H1 (cell line): ENCODE measurements at regions not wholly inside any gene's neighbourhood (a gene's known extent, or its start where the extent isn't known, plus 50 kb on each side); places are given as distances from the start of the nearest gene placed in this dataset.

Experiments
- CTCF ChIA-PET: fragments of 300-600 bp; sonication (Branson Sonifier 250); formaldehyde crosslinking; loops from one replicate; lab custom pipeline; 2021; ENCODE audit not compliant: partially characterized antibody; lab: Charles Lee
- POLR2A ChIA-PET: fragments of 300-600 bp; sonication (Branson Sonifier 250); formaldehyde crosslinking; loops from one replicate; lab custom pipeline; 2021; ENCODE audit warnings: inconsistent platforms; ENCODE audit not compliant: partially characterized antibody; lab: Charles Lee
- DNase-seq, 2 experiments: peaks; one replicate each; pipeline versions ENCODE4 v3.0.0 to v3.0.0-alpha.2; 2010 to 2022; ENCODE audit warnings: low spot score in 2 of 2, low read depth in 1 of 2, mixed read lengths in 1 of 2
- FAIRE-seq: peaks from 2 replicates; lab custom pipeline; 2011; peaks lifted over from hg19 to GRCh38; lab: Jason Lieb, UNC
- H2AFZ ChIP-seq: 2 replicates; pipeline ENCODE4 v1.8.1; 2012; ENCODE audit warnings: low read length, inconsistent platforms
- H2AK5ac ChIP-seq: 2 replicates; pipeline ENCODE4 v1.6.1; 2013; ENCODE audit warnings: low read depth, low read length
- H2BK120ac ChIP-seq: replicated peaks from 2 replicates; pipeline ENCODE3; 2013; ENCODE audit warnings: low read depth, low read length, inconsistent platforms
- H2BK12ac ChIP-seq: 2 replicates; pipeline ENCODE4 v1.6.1; 2013; ENCODE audit warnings: low read depth, low read length
- H2BK15ac ChIP-seq: 2 replicates; pipeline ENCODE4 v1.6.1; 2013; ENCODE audit warnings: low read length
- H2BK20ac ChIP-seq: 2 replicates; pipeline ENCODE4 v1.6.1; 2013; ENCODE audit warnings: low read length
- H2BK5ac ChIP-seq: 2 replicates; pipeline ENCODE4 v1.6.1; 2013; ENCODE audit warnings: low read depth, low read length
- H3K14ac ChIP-seq: 2 replicates; pipeline ENCODE4 v1.6.1; 2013; ENCODE audit warnings: inconsistent platforms; ENCODE audit not compliant: insufficient read length
- H3K18ac ChIP-seq: 2 replicates; pipeline ENCODE4 v1.6.1; 2013; ENCODE audit warnings: low read length; ENCODE audit errors: extremely low read depth
- H3K23ac ChIP-seq: 2 replicates; pipeline ENCODE4 v1.6.1; 2013; ENCODE audit warnings: inconsistent platforms; ENCODE audit not compliant: insufficient read length
- H3K23me2 ChIP-seq: 2 replicates; pipeline ENCODE4 v1.6.1; 2013; ENCODE audit warnings: low read depth, low read length
- H3K27ac ChIP-seq: 2 replicates; pipeline ENCODE4 v1.6.1; 2011; ENCODE audit warnings: low read depth, low read length, inconsistent platforms
- H3K27me3 ChIP-seq, 4 experiments: replicated peaks in 1 of 4; 1 replicate in 1 of 4; 2 replicates in 3 of 4; pipeline versions ENCODE4 v1.6.1 to v1.8.1; 2011 to 2013; ENCODE audit warnings: low read length in 3 of 4, mild to moderate bottlenecking in 3 of 4, inconsistent platforms in 2 of 4, mixed read lengths in 2 of 4, moderate library complexity in 1 of 4; ENCODE audit not compliant: control insufficient read depth in 3 of 4, insufficient read depth in 3 of 4; ENCODE audit errors: extremely low read depth in 1 of 4
- H3K36me3 ChIP-seq, 4 experiments: 2 replicates each; pipeline versions ENCODE4 v1.6.1 to v1.8.1; 2011 to 2013; ENCODE audit warnings: mild to moderate bottlenecking in 4 of 4, low read length in 3 of 4, moderate library complexity in 2 of 4, control low read depth in 1 of 4, inconsistent platforms in 1 of 4; ENCODE audit not compliant: insufficient read depth in 4 of 4, control insufficient read depth in 2 of 4
- H3K4ac ChIP-seq: replicated peaks from 2 replicates; pipeline ENCODE3; 2013; ENCODE audit warnings: low read length, low read depth, mixed read lengths, inconsistent platforms; ENCODE audit not compliant: insufficient read length
- H3K4me1 ChIP-seq, 4 experiments: replicated peaks in 1 of 4; 1 replicate in 1 of 4; 2 replicates in 3 of 4; pipeline versions ENCODE4 v1.6.1 to v1.8.1; 2011 to 2013; ENCODE audit warnings: low read length in 3 of 4, inconsistent platforms in 2 of 4, mixed read lengths in 1 of 4; ENCODE audit not compliant: insufficient read depth in 4 of 4, control insufficient read depth in 3 of 4
- H3K4me2 ChIP-seq, 2 experiments: 2 replicates each; pipeline versions ENCODE4 v1.6.1 to v1.8.1; 2011 to 2013; ENCODE audit warnings: low read depth in 2 of 2, low read length in 2 of 2, control low read depth in 1 of 2, inconsistent platforms in 1 of 2, mild to moderate bottlenecking in 1 of 2; ENCODE audit not compliant: insufficient read depth in 1 of 2
- H3K4me3 ChIP-seq, 4 experiments: fragments of 200-600, 300-600 bp in 1 of 4; sonication (generic), shearing (Covaris generic), sonication (Bioruptor Twin) in 1 of 4; 2 replicates each; pipeline versions ENCODE4 v1.5.1 to v1.8.1; 2011 to 2016; ENCODE audit warnings: low read length in 4 of 4, low read depth in 3 of 4, control low read depth in 2 of 4, inconsistent platforms in 2 of 4, mild to moderate bottlenecking in 2 of 4, mixed read lengths in 1 of 4, moderate library complexity in 1 of 4; ENCODE audit not compliant: insufficient read depth in 2 of 4; ENCODE audit errors: extremely low read depth in 1 of 4
- H3K56ac ChIP-seq: replicated peaks from 2 replicates; pipeline ENCODE3; 2013; ENCODE audit warnings: low read depth, mild to moderate bottlenecking, mixed read lengths, low read length, inconsistent platforms; ENCODE audit not compliant: insufficient read length
- H3K79me1 ChIP-seq: 2 replicates; pipeline ENCODE4 v1.6.1; 2013; ENCODE audit warnings: low read depth, low read length, control low read depth
- H3K79me2 ChIP-seq, 2 experiments: 2 replicates each; pipeline versions ENCODE4 v1.6.1 to v1.8.1; 2012 to 2013; ENCODE audit warnings: low read length in 2 of 2, mild to moderate bottlenecking in 2 of 2, inconsistent platforms in 1 of 2; ENCODE audit not compliant: insufficient read depth in 2 of 2, control insufficient read depth in 1 of 2
- H3K9ac ChIP-seq, 4 experiments: replicated peaks in 1 of 4; 1 replicate in 1 of 4; 2 replicates in 3 of 4; pipeline versions ENCODE4 v1.6.1 to v1.8.1; 2011 to 2013; ENCODE audit warnings: low read depth in 3 of 4, low read length in 3 of 4, control low read depth in 2 of 4, mild to moderate bottlenecking in 2 of 4, moderate library complexity in 2 of 4, inconsistent platforms in 1 of 4; ENCODE audit errors: extremely low read depth in 1 of 4
- H3K9me3 ChIP-seq, 2 experiments: 2 replicates each; pipeline versions ENCODE4 v1.6.1 to v1.8.1; 2012 to 2013; ENCODE audit warnings: mild to moderate bottlenecking in 2 of 2, moderate library complexity in 2 of 2, control low read depth in 1 of 2, inconsistent platforms in 1 of 2, low read depth in 1 of 2, low read length in 1 of 2, mixed read lengths in 1 of 2; ENCODE audit not compliant: insufficient read depth in 2 of 2
- H4K20me1 ChIP-seq, 2 experiments: replicated peaks in 1 of 2; 2 replicates each; pipeline versions ENCODE3 to v1.8.1; 2011 to 2013; ENCODE audit warnings: inconsistent platforms in 2 of 2, low read length in 2 of 2, mild to moderate bottlenecking in 1 of 2; ENCODE audit not compliant: insufficient read depth in 2 of 2, control insufficient read depth in 1 of 2
- H4K5ac ChIP-seq: 2 replicates; pipeline ENCODE4 v1.6.1; 2013; ENCODE audit warnings: low read length, low read depth, mixed read lengths, inconsistent platforms; ENCODE audit not compliant: insufficient read length
- H4K8ac ChIP-seq: 2 replicates; pipeline ENCODE4 v1.8.0; 2013; ENCODE audit warnings: mild to moderate bottlenecking, moderate library complexity, low read length, inconsistent platforms; ENCODE audit not compliant: insufficient read depth; ENCODE audit errors: extremely low read depth
- H4K91ac ChIP-seq: replicated peaks from 2 replicates; pipeline ENCODE3; 2013; ENCODE audit warnings: low read length, mixed read lengths, inconsistent platforms; ENCODE audit not compliant: insufficient read length
- CEBPB ChIP-seq: IDR thresholded peaks from 2 replicates; pipeline ENCODE4 v1.6.1; 2012; ENCODE audit warnings: low read depth, low read length
- E2F6 ChIP-seq: IDR thresholded peaks from 2 replicates; pipeline ENCODE4 v1.6.1; 2012; ENCODE audit warnings: inconsistent platforms
- EGR1 ChIP-seq: IDR thresholded peaks from 2 replicates; pipeline ENCODE4 v1.6.1; 2011; ENCODE audit warnings: low read depth, low read length, borderline replicate concordance
- EZH2 ChIP-seq: fragments of 200-600 bp; sonication (generic); IDR thresholded peaks from 2 replicates; pipeline ENCODE4 v1.7.1; 2012; ENCODE audit warnings: low read depth, mild to moderate bottlenecking, moderate library complexity, low read length, inconsistent platforms; ENCODE audit not compliant: severe bottlenecking
- GABPA ChIP-seq: IDR thresholded peaks from 2 replicates; pipeline ENCODE4 v1.6.1; 2011; ENCODE audit warnings: mild to moderate bottlenecking, low read length, moderate library complexity, borderline replicate concordance; ENCODE audit not compliant: insufficient read depth
- HDAC2 ChIP-seq, 2 experiments: fragments of 300-600 bp in 1 of 2; sonication (generic) in 1 of 2; IDR thresholded peaks; 2 replicates each; pipeline ENCODE4 v1.6.1; 2011 to 2012; ENCODE audit warnings: low read depth in 2 of 2, low read length in 2 of 2, mild to moderate bottlenecking in 2 of 2, moderate library complexity in 2 of 2, borderline replicate concordance in 1 of 2, inconsistent platforms in 1 of 2
- HDAC6 ChIP-seq: IDR thresholded peaks from one replicate; pipeline ENCODE4 v1.7.1; 2012; ENCODE audit warnings: low read depth, mild to moderate bottlenecking, inconsistent platforms, low read length, moderate library complexity
- KDM4A ChIP-seq: IDR thresholded peaks from one replicate; pipeline ENCODE4 v1.7.1; 2012; ENCODE audit warnings: low read depth, mild to moderate bottlenecking, moderate library complexity, low read length, inconsistent platforms; ENCODE audit not compliant: severe bottlenecking
- MAX ChIP-seq: IDR thresholded peaks from 2 replicates; pipeline ENCODE4 v1.6.1; 2012; ENCODE audit warnings: inconsistent platforms
- RFX5 ChIP-seq: IDR thresholded peaks from 2 replicates; pipeline ENCODE4 v1.6.1; 2011; ENCODE audit warnings: low read depth, low read length, improper control_type of control experiment, borderline replicate concordance
- TEAD4 ChIP-seq: IDR thresholded peaks from 2 replicates; pipeline ENCODE4 v1.6.1; 2012; ENCODE audit warnings: low read depth, low read length, inconsistent platforms, mixed read lengths
- WGBS, 2 experiments: shearing (Covaris generic) in 1 of 2; methylation state at CpG; one replicate each; pipeline versions ENCODE4 v1.1.6 to v1.1.7; 2013 to 2015; ENCODE audit warnings: low lambda C conversion rate in 2 of 2, mixed read lengths in 2 of 2, inconsistent platforms in 1 of 2, low coverage in 1 of 2, missing lambda C conversion rate in 1 of 2; ENCODE audit not compliant: insufficient replicate concordance in 2 of 2, insufficient coverage in 1 of 2, insufficient read length in 1 of 2; ENCODE audit errors: extremely low coverage in 1 of 2, missing lambda C conversion rate in 1 of 2; 5-methylcytosine and 5-hydroxymethylcytosine counted together

GRCh38 chr12:87687362-87687761, 341.8 kb downstream of the C12orf50 start:
- no peak overlapping the region for H4K8ac ChIP-seq
- H2BK20ac ChIP-seq: no peak overlapping the region
- H2BK15ac ChIP-seq: no peak overlapping the region
- no peak for FAIRE-seq
- no peak overlapping the region for H4K5ac ChIP-seq
- H3K79me2 ChIP-seq: no peaks in the 10 kb centered on the region
- no peak overlapping the region for H3K4me2 ChIP-seq
- no peak overlapping the region for H3K4me3 ChIP-seq
- no peak overlapping the region for H3K4ac ChIP-seq
- H2BK5ac ChIP-seq: no peak overlapping the region
- no peak overlapping the region for H2BK12ac ChIP-seq
- no peaks in the 10 kb centered on the region for H3K23me2 ChIP-seq
- 55% methylated on average over 6 of the region's 6 CpGs; no CpG with 5 or more reads in 1 of the 2 experiments for WGBS, 2 experiments
- POLR2A ChIA-PET: no interaction called here
- no peak overlapping the region for H2AK5ac ChIP-seq
- 0 out of 2 replicates have a peak overlapping the region, but pooled peaks have one; percentile 20 for H2AFZ ChIP-seq
- H3K4me1 ChIP-seq: no peaks in the 10 kb centered on the region
- no peak overlapping the region for H3K56ac ChIP-seq
- H3K27me3 ChIP-seq: no peaks in the 10 kb centered on the region
- no peaks in the 10 kb centered on the region for H3K9me3 ChIP-seq
- CTCF ChIA-PET: no interaction called here
- H3K14ac ChIP-seq: no peak overlapping the region
- no peak for TF ChIP-seq EZH2
- TF ChIP-seq TEAD4: peak; percentile 91
- 0 out of 2 replicates have a peak, but pooled peaks have one; percentile 25 for TF ChIP-seq E2F6
- no peak for TF ChIP-seq MAX
- no peak for TF ChIP-seq KDM4A
- no peak for TF ChIP-seq HDAC6
- no peak for TF ChIP-seq GABPA
- no peak for TF ChIP-seq EGR1
- no peak for TF ChIP-seq CEBPB
- no peak for TF ChIP-seq HDAC2 (IDR thresholded peaks at IDR 0.05; ENCODE audit: borderline replicate concordance in 1 of 2, low read depth in 2 of 2, low read length in 2 of 2)
- TF ChIP-seq RFX5: no peak
- TF ChIP-seq, all 59 proteins: peak for 2
- Histone ChIP-seq H4K91ac (no peak overlapping the region), H3K79me1 (no peaks in the 10 kb centered on the region), H4K20me1 (no peaks in the 10 kb centered on the region), H3K23ac (no peak overlapping the region), H2BK120ac (no peak overlapping the region), H3K27ac (no peak overlapping the region), H3K9ac (no peak overlapping the region), H3K18ac (no peak overlapping the region), H3K36me3 (no peaks in the 10 kb centered on the region)
- no peak for DNase-seq
